Right lobe of liver (tissue), 6 donors: ENCODE measurements at regions not wholly inside any gene's neighbourhood (a gene's known extent, or its start where the extent isn't known, plus 50 kb on each side); places are given as distances from the start of the nearest gene placed in this dataset.

Source experiments
- ATAC-seq, 4 donors: fragments of 200-7000 bp; cut with Tn5 transposase; one replicate each; pipeline ENCODE4 v1.9.1; 2020; ENCODE audit warnings: mild to moderate bottlenecking in 4 of 4, moderate library complexity in 4 of 4
- DNase-seq, 3 donors: peaks; one replicate each; pipeline ENCODE4 v3.0.0-alpha.2; 2020
- H3K27ac ChIP-seq, 3 donors: fragments of 200-600 bp; one replicate each; pipeline ENCODE4 v1.8.0; 2022
- H3K27me3 ChIP-seq, 2 donors: fragments of 200-600 bp; one replicate each; pipeline ENCODE4 v1.8.0; 2022
- H3K36me3 ChIP-seq, 4 donors: fragments of 200-600 bp; sonication (generic) in 1 of 4; one replicate each; pipeline versions ENCODE4 v1.5.1 to v1.8.0; 2017 to 2022; ENCODE audit warnings: control low read depth in 1 of 4
- H3K4me1 ChIP-seq, 4 donors: fragments of 200-600 bp; sonication (generic) in 1 of 4; one replicate each; pipeline versions ENCODE4 v1.5.1 to v1.8.0; 2017 to 2022; ENCODE audit warnings: control low read depth in 1 of 4
- H3K4me3 ChIP-seq, 3 donors: fragments of 200-600 bp; one replicate each; pipeline ENCODE4 v1.8.0; 2022
- H3K9me3 ChIP-seq, 4 donors: fragments of 200-600 bp; sonication (generic) in 1 of 4; one replicate each; pipeline versions ENCODE4 v1.5.1 to v1.8.0; 2017 to 2022; ENCODE audit warnings: control low read depth in 1 of 4
- POLR2A ChIP-seq: fragments of 450-650 bp; IDR thresholded peaks from one replicate; pipeline ENCODE4 v1.6.1; 2017; ENCODE audit warnings: antibody characterized with exemption, mild to moderate bottlenecking
- WGBS: methylation state at CpG from one replicate; pipeline ENCODE4 v1.1.6; 2018; ENCODE audit warnings: low coverage, low lambda C conversion rate; ENCODE audit not compliant: insufficient coverage; ENCODE audit errors: missing lambda C conversion rate; 5-methylcytosine and 5-hydroxymethylcytosine counted together
- intact Hi-C, 2 donors: fragments of 100-400 bp; cut with DNase I; formaldehyde crosslinking; loops; one replicate each; pipeline versions ENCODE4 v1.11.2 to v1.14.1; 2022
- TF ChIP-seq, protein P1 (sequence below), 4 donors: fragments of 200-600 bp in 3 of 4; fragments of 450-650 bp in 1 of 4; IDR thresholded peaks; one replicate each; pipeline versions ENCODE4 v1.5.1 to v1.8.0; 2016 to 2022; ENCODE audit warnings: antibody characterized with exemption in 4 of 4, mild to moderate bottlenecking in 2 of 4
- donor health status: DM: no; HTN: yes; CAD: no.
- donor health status: DM: no; HTN: no; CAD: no.
- donor health status: DM: no; HTN: no; CAD: no.
- donor health status: DM: no; HTN: yes; CAD: no.
- donor health status: DM: no; HTN: yes; CAD: no.

DNA sequence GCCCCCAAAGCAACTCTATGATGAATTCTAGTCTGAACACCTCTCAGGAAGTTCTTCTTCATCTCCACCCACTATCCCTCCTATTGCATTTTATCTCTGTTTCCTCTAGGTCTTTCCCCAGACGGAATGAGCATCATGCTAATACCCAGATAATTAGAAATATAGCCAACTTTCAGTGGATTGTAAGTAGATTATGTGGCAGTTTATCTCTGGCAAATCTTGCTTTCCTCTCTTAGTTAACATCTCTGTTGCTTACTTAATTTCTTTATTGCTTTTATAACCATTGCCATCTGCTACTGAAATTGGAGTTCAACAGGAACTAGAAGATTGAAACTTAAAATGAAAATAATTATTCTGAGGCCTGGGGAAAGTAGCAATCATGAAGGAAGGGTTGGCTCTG is 378.6 kb downstream of the RPS6KC1 start:
- no peak overlapping the region for H3K4me3 ChIP-seq
- H3K9me3 ChIP-seq: no peaks in the 10 kb centered on the region
- H3K4me1 ChIP-seq: no peaks in the 10 kb centered on the region
- intact Hi-C loops: no loop called here
- no peak overlapping the region for H3K27ac ChIP-seq
- no peak for ATAC-seq
- no peak for DNase-seq
- 65% methylated on average over 1 of the region's 1 CpG for WGBS
- no peaks in the 10 kb centered on the region for H3K27me3 ChIP-seq
- TF ChIP-seq POLR2A: no peak
- TF ChIP-seq, protein P1, sequence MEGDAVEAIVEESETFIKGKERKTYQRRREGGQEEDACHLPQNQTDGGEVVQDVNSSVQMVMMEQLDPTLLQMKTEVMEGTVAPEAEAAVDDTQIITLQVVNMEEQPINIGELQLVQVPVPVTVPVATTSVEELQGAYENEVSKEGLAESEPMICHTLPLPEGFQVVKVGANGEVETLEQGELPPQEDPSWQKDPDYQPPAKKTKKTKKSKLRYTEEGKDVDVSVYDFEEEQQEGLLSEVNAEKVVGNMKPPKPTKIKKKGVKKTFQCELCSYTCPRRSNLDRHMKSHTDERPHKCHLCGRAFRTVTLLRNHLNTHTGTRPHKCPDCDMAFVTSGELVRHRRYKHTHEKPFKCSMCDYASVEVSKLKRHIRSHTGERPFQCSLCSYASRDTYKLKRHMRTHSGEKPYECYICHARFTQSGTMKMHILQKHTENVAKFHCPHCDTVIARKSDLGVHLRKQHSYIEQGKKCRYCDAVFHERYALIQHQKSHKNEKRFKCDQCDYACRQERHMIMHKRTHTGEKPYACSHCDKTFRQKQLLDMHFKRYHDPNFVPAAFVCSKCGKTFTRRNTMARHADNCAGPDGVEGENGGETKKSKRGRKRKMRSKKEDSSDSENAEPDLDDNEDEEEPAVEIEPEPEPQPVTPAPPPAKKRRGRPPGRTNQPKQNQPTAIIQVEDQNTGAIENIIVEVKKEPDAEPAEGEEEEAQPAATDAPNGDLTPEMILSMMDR (IDR thresholded peaks at IDR 0.05): no peak
- no peaks in the 10 kb centered on the region for H3K36me3 ChIP-seq

DNA sequence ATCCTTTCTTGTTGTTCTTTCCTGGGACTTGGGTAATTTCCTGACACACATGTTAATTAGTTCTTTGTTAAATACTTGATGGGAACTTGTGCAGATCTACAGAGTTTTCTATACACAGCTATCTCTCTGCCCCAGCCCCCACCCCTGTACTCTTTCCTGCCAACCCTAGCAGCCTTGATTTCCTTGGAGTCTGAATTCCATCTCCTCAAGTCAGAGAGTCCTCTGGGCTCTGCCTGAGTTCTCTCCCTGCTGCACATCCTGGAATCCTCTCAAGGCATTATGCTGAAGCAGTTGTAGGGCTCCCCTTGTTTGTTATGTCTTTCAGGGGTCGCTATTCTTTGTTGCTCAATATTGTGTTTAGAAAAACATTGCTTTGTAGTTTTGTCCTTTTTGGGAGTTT is 384.7 kb downstream of the RPS6KC1 start:
- no peak for ATAC-seq
- Histone ChIP-seq H3K27me3 (no peaks in the 10 kb centered on the region), H3K27ac (no peak overlapping the region), H3K36me3 (no peaks in the 10 kb centered on the region), H3K9me3 (no peaks in the 10 kb centered on the region), H3K4me3 (no peak overlapping the region), H3K4me1 (no peaks in the 10 kb centered on the region)
- intact Hi-C loops: no loop called here
- 23% methylated on average over 1 of the region's 1 CpG for WGBS
- DNase-seq: no peak
- TF ChIP-seq, protein P1 (IDR thresholded peaks at IDR 0.05): no peak
- TF ChIP-seq POLR2A: no peak

DNA sequence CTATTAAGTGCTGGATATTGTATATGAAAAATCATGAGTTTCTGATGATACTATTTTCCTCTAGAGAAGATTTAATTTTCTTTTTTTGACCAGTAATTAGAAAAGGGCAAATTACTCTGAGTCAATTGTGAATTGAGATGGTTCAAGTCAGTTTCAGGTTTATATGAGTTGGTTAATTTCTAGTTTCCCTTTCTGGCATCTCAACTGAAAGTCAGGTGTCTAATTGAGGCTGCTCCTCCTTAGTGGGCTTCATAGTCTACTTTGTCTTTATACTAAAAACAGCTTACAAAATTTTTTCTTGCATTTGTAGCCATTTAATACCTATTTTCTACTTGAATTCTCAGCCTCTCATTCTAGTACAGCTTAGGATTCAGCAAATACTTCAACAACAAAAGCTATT is 387.3 kb downstream of the RPS6KC1 start:
- ATAC-seq (no peak), DNase-seq (no peak)
- Histone ChIP-seq H3K4me3 (no peak overlapping the region), H3K27ac (no peak overlapping the region), H3K4me1 (no peaks in the 10 kb centered on the region), H3K36me3 (no peaks in the 10 kb centered on the region), H3K9me3 (no peaks in the 10 kb centered on the region), H3K27me3 (no peaks in the 10 kb centered on the region)
- TF ChIP-seq, protein P1 (IDR thresholded peaks at IDR 0.05): no peak
- TF ChIP-seq POLR2A: no peak
- intact Hi-C loops: no loop called here

DNA sequence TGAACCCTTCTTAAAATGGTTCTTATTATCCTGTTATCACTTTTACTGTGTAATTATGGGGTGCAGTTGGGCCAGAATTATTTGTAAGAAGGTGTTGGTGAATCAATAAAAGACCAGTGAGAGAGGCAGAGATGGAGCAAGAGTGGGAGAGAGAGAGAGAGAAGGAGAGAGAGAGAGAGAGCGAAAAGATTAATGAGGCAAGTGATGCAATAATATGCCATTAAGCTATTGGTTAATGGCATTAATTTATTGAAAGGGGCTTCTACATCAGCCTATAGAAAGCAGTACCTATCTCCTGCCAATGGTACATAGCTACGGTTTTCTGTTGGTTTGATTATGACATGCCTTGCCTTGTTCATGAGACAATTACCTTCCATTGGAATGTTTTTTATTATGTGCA is 388.7 kb downstream of the RPS6KC1 start:
- no peak for TF ChIP-seq POLR2A
- TF ChIP-seq, protein P1 (IDR thresholded peaks at IDR 0.05): no peak
- ATAC-seq: no peak
- 86% methylated on average over 2 of the region's 2 CpGs for WGBS

DNA sequence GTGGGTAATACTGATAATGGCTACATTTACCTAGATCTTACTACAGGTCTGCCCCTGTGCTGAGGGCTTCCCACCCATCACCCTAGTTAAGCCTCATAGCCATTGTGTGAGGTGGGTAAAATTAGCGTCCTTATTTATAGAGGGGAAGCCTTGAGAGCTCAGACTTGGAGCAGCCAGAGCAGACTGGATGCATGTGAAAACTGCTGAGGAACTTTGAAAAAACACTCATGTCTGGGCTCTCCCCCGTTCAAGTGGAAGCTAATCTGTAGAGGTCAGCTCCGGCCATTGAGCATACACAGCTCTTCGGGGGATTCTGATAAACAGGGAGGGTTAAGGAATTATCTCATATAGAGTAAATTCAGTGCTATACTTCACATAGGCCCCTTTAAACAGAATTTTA is 389.7 kb downstream of the RPS6KC1 start:
- DNase-seq (no peak), ATAC-seq (no peak)
- H3K4me3 ChIP-seq: no peak overlapping the region
- intact Hi-C loops: no loop called here
- no peak overlapping the region for H3K27ac ChIP-seq
- no peaks in the 10 kb centered on the region for H3K27me3 ChIP-seq
- no peaks in the 10 kb centered on the region for H3K9me3 ChIP-seq
- no peaks in the 10 kb centered on the region for H3K36me3 ChIP-seq
- H3K4me1 ChIP-seq: no peaks in the 10 kb centered on the region
- TF ChIP-seq POLR2A: no peak
- TF ChIP-seq, protein P1 (IDR thresholded peaks at IDR 0.05): no peak
- WGBS: 29% methylated on average over 3 of the region's 4 CpGs

More for the DNA sequence above, 388.7 kb downstream of the RPS6KC1 start:
- no peak for DNase-seq
- no peaks in the 10 kb centered on the region for H3K9me3 ChIP-seq
- no peak overlapping the region for H3K27ac ChIP-seq
- no peaks in the 10 kb centered on the region for H3K27me3 ChIP-seq
- H3K4me1 ChIP-seq: no peaks in the 10 kb centered on the region
- H3K36me3 ChIP-seq: no peaks in the 10 kb centered on the region
- intact Hi-C loops: no loop called here
- H3K4me3 ChIP-seq: no peak overlapping the region
